ENCODE measurements at regions not wholly inside any gene's neighbourhood (a gene's known extent, or its start where the extent isn't known, plus 50 kb on each side); places are given as distances from the start of the nearest gene placed in this dataset.

- H3K4me3 ChIP-seq (ENCODE audit: low read depth, low read length), result no peak overlapping the region
- TF ChIP-seq CTCF (IDR thresholded peaks at IDR 0.05; ENCODE audit: control insufficient read depth, extremely low read depth, insufficient read depth), result no peak
- DNase-seq (ENCODE audit: low read depth), result no peak
Measured at GRCh38 chr11:88410056-88410455, 72.5 kb upstream of the CTSC start.

- no peak for DNase-seq (ENCODE audit: low read depth)
- no peak for TF ChIP-seq CTCF (IDR thresholded peaks at IDR 0.05; ENCODE audit: control insufficient read depth, extremely low read depth, insufficient read depth)
- no peak overlapping the region for H3K4me3 ChIP-seq (ENCODE audit: low read depth, low read length)
Measured at GRCh38 chr11:88406876-88407275, 69.3 kb upstream of the CTSC start.

DNA sequence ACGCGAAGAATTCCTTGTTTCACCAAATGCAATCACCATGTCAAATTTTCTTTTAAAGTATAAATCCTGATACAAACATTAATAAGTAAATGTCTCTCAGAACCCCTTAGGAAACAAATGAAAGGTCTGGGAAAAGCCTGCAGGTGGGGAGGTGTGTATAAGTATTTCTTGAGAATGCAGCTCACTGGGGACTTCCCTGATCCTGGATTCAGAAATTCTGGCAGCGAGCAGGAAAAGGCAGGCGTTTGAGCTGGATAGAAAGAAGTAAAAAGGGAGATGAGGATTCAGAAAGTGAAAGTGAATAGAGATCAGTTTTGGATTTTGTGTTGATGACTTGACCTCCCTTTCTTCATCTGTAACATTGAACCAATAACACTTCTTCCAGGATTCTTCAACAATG is 68.3 kb upstream of the CTSC start:
- no peak for DNase-seq (ENCODE audit: low read depth)
- H3K4me3 ChIP-seq (ENCODE audit: low read depth, low read length), result no peak overlapping the region
- no peak for TF ChIP-seq CTCF (IDR thresholded peaks at IDR 0.05; ENCODE audit: control insufficient read depth, extremely low read depth, insufficient read depth)

- no peak overlapping the region for H3K4me3 ChIP-seq (ENCODE audit: low read depth, low read length)
- DNase-seq (ENCODE audit: low read depth), result no peak
- TF ChIP-seq CTCF (IDR thresholded peaks at IDR 0.05; ENCODE audit: control insufficient read depth, extremely low read depth, insufficient read depth), result no peak
Measured at GRCh38 chr11:88404932-88405710, 67.6 kb upstream of the CTSC start.

GRCh38 chr11:88404391-88404790 is 66.9 kb upstream of the CTSC start:
- no peak overlapping the region for H3K4me3 ChIP-seq (ENCODE audit: low read depth, low read length)
- TF ChIP-seq CTCF (IDR thresholded peaks at IDR 0.05; ENCODE audit: control insufficient read depth, extremely low read depth, insufficient read depth), result no peak
- DNase-seq (ENCODE audit: low read depth), result no peak

- DNase-seq (ENCODE audit: low read depth), result no peak
- no peak overlapping the region for H3K4me3 ChIP-seq (ENCODE audit: low read depth, low read length)
- TF ChIP-seq CTCF (IDR thresholded peaks at IDR 0.05; ENCODE audit: control insufficient read depth, extremely low read depth, insufficient read depth), result no peak
Measured at GRCh38 chr11:88402784-88403183, 65.2 kb upstream of the CTSC start.

DNA sequence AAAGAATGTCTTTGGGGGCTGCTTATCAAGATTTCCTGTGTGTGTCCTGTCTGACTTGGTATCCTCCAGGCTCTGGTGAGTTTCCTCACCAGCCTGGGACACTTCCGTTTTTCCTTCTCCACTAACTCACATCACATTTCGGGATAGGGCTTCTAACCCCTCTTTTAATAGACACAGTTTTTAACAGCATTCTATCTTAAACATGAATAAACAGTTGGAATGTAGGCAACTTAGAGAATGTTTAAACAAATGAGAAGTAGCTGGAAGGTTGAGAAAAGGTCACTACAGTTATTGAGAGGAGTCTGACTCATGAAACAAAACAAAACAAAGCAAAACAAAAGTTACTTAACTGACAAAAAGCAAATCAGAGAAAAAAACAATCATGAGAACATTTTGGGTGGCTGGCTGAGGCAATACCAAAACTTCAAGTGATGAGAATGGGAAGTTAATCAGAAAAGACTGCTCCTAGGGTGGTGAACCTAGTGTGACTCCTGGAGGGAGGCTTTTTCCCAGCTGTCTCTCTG is 64.7 kb upstream of the CTSC start:
- no peak overlapping the region for H3K4me3 ChIP-seq (ENCODE audit: low read depth, low read length)
- no peak for DNase-seq (ENCODE audit: low read depth)
- TF ChIP-seq CTCF (IDR thresholded peaks at IDR 0.05; ENCODE audit: control insufficient read depth, extremely low read depth, insufficient read depth), result no peak

Measured in LNCaP clone FGC (cell line).